Heart right ventricle (tissue), 16 donors: ENCODE measurements at regions not wholly inside any gene's neighbourhood (a gene's known extent, or its start where the extent isn't known, plus 50 kb on each side); places are given as distances from the start of the nearest gene placed in this dataset.

Experiments
- ATAC-seq, 8 donors: fragments of 200-7000 bp; cut with Tn5 transposase; one replicate each; pipeline ENCODE4 v1.9.1; 2020; ENCODE audit warnings: mild to moderate bottlenecking in 8 of 8, moderate library complexity in 8 of 8, moderate number of reproducible peaks in 1 of 8
- DNase-seq, 2 donors: peaks; one replicate each; pipeline ENCODE4 v3.0.0-alpha.2; 2020
- H3K27ac ChIP-seq, 10 donors: fragments of 200-600 bp; sonication (generic) in 2 of 10; one replicate each; pipeline versions ENCODE4 v1.5.0 to v1.8.0; 2020 to 2022; ENCODE audit warnings: mild to moderate bottlenecking in 3 of 10
- H3K27me3 ChIP-seq, 7 donors: fragments of 200-600 bp; one replicate each; pipeline ENCODE4 v1.8.0; 2021 to 2022; ENCODE audit warnings: mild to moderate bottlenecking in 2 of 7
- H3K36me3 ChIP-seq, 9 donors: fragments of 200-600 bp; sonication (generic) in 1 of 9; one replicate each; pipeline versions ENCODE4 v1.5.0 to v1.8.0; 2020 to 2022; ENCODE audit warnings: mild to moderate bottlenecking in 2 of 9
- H3K4me1 ChIP-seq, 9 donors: fragments of 200-600 bp; sonication (generic) in 1 of 9; one replicate each; pipeline versions ENCODE4 v1.5.0 to v1.8.0; 2020 to 2022; ENCODE audit warnings: mild to moderate bottlenecking in 4 of 9
- H3K4me3 ChIP-seq, 10 donors: fragments of 200-600 bp; sonication (generic) in 2 of 10; one replicate each; pipeline versions ENCODE4 v1.5.0 to v1.8.0; 2020 to 2022; ENCODE audit warnings: mild to moderate bottlenecking in 7 of 10, moderate library complexity in 2 of 10
- H3K9me3 ChIP-seq, 11 donors: fragments of 200-600 bp in 10 of 11; sonication (generic) in 2 of 11; one replicate each; pipeline versions ENCODE4 v1.5.0 to v1.8.0; 2013 to 2022; ENCODE audit warnings: mild to moderate bottlenecking in 2 of 11, control low read depth in 1 of 11, moderate library complexity in 1 of 11
- CTCF ChIP-seq, 9 donors: fragments of 200-600 bp; sonication (generic) in 2 of 9; IDR thresholded peaks; one replicate each; pipeline versions ENCODE4 v1.5.0 to v1.8.0; 2021 to 2022; ENCODE audit warnings: antibody characterized with exemption in 9 of 9, mild to moderate bottlenecking in 5 of 9, moderate library complexity in 1 of 9
- WGBS, 2 donors: extraction: QIAGEN DNeasy Blood & Tissue Kit; methylation state at CpG; one replicate each; pipeline ENCODE4 v1.1.7; 2013; ENCODE audit warnings: inconsistent platforms in 1 of 2; 5-methylcytosine and 5-hydroxymethylcytosine counted together
- intact Hi-C, 10 donors: fragments of 100-400 bp; cut with DNase I; formaldehyde crosslinking; loops; one replicate each; pipeline versions ENCODE4 v1.11.1 to v1.14.2; 2022
- donor health status: Arrhythmogenic right ventricular cardiomyopathy.
- donor health status: ischemic (EF 13 %, LVEDD 7.1; RV severe dilation, severe dysfunction).
- donor health status: healthy with polysubstance abuse.
- donor health status: DM: no; HTN: yes; CAD: no.
- donor health status: DM: no; HTN: no; CAD: no.
- donor health status: ischemic (EF 25% LVEDD 6.9; RV normal size, moderate dysfunction).
- donor health status: ischemic (EF 25% LVEDD 5.7; RV mildly dilated, moderate dysfunction).
- donor health status: healthy.
- donor health status: DM: yes; HTN: yes; CAD: no.
- donor health status: Ischemic cardiomyopathy.
- donor health status: ischemic (EF 35%, LVEDD 5.7; RV mildly dilated, moderate dysfunction).
- donor health status: nonischemic (EF 11% LVEDD 7.7; RV severe dilation, severe dysfunction).
- donor health status: DM: yes; HTN: yes; CAD: no.
- donor health status: PGD.
- donor health status: ischemic (EF 29% LVEDD 5.4; RV normal size, mild dysfunction).
- donor health status: nonischemic (EF 23%, LVEDD 6.1; RV moderate dilation, normal function).

DNA sequence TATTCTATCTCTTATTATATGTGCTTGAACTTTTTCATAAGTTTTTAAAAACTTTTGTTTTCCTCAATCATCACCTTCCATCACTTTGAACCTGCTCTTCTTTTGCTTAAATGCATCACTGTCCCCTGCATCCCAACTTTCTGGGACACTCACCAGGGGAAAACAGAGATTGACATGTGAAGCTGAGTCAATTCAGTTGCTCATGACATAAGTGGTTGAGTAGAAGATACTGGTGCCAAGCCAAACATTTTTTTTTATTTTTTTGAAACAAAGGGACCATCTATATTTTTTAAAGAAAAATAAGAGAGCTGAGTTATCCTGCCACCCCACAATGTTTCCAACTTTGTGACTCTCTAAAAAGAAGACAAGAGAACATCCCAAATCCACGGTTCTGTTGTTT is 61.8 kb upstream of the AHR start:
- DNase-seq: no peak

GRCh38 chr7:17239046-17239445 is 59.4 kb upstream of the AHR start:
- ATAC-seq: peak in 1 of 8 donors; percentile 42
- 63 to 67% methylated on average over 1 of the region's 1 CpG for WGBS, 2 donors
- no peak for DNase-seq
- Histone ChIP-seq H3K9me3 (no peaks in the 10 kb centered on the region), H3K4me1 (peaks cover 0 to 30% (median 14%) of the 10 kb centered on the region in 9 donors), H3K27me3 (no peaks in the 10 kb centered on the region), H3K4me3 (no peak overlapping the region), H3K36me3 (no peaks in the 10 kb centered on the region), H3K27ac (peak overlapping the region in 1 of 10 donors; percentile 22)
- TF ChIP-seq CTCF (IDR thresholded peaks at IDR 0.05): no peak
- intact Hi-C loops: loop anchor here in 1 of 10 donors (10.0 kb wide), 1 partner anchor 46 kb away; no protein-coding TSS in a partner anchor

More for the DNA sequence above, 61.8 kb upstream of the AHR start:
- ATAC-seq: no peak
- H3K27ac ChIP-seq: no peak overlapping the region
- H3K36me3 ChIP-seq: no peaks in the 10 kb centered on the region
- intact Hi-C loops: loop anchor here in 1 of 10 donors (10.0 kb wide), 1 partner anchor 48 kb away; no protein-coding TSS in a partner anchor
- WGBS, 2 donors: 85 to 88% methylated on average over 1 of the region's 1 CpG
- no peaks in the 10 kb centered on the region for H3K27me3 ChIP-seq
- no peak overlapping the region for H3K4me3 ChIP-seq
- no peaks in the 10 kb centered on the region for H3K9me3 ChIP-seq
- TF ChIP-seq CTCF (IDR thresholded peaks at IDR 0.05): no peak
- H3K4me1 ChIP-seq: peaks cover 0 to 39% (median 23%) of the 10 kb centered on the region in 9 donors

DNA sequence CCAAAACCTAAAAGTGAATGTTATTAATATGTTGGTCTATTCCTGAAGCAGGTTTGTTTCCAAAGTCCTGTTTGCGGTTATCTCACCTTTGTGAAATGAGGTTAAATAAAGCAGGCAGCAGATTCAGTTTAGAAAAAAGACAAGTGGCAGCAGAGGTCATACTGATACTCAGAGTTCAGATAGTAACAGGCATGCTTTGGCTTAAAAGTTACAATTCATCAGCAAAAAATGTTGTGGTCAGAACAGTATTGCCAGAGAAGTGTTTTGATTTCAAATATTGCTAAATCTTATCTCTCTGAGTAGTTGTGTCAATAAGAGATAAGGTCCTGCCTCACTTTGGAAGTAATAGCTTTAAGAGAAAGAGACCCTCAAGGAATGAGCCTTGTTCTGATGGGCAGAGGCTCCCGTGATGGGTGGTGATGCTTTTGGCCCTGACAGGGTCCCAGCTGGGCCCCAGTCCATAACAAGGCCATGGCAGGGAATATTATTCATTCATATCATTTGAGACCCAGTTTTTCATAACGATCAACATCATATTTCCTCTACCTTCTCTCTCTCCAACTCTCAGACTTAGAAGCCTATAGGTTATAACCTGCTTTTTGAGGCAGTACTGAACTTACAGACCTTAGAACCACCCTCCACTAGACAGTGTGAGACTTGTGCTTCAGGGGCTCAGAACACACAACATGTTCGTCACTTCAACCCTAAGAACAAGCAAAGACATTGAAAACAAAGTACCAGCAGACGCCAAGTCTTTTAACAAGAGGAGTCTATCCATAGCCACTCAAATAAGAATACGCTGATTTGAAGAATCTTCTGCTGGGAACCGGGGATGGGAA is 58.5 kb upstream of the AHR start:
- peak in 3 of 8 donors; percentile 10 to 42 (median 24) for ATAC-seq
- peak overlapping the region in 2 of 10 donors; percentile 2 to 22 for H3K27ac ChIP-seq
- no peak for DNase-seq
- no peaks in the 10 kb centered on the region for H3K27me3 ChIP-seq
- no peak overlapping the region for H3K4me3 ChIP-seq
- TF ChIP-seq CTCF (IDR thresholded peaks at IDR 0.05): no peak
- peaks cover 0 to 22% (median 8%) of the 10 kb centered on the region in 9 donors for H3K4me1 ChIP-seq
- no peaks in the 10 kb centered on the region for H3K9me3 ChIP-seq
- H3K36me3 ChIP-seq: no peaks in the 10 kb centered on the region
- intact Hi-C loops: loop anchor here in 1 of 10 donors (10.0 kb wide), 1 partner anchor 45 kb away; no protein-coding TSS in a partner anchor
- 66 to 71% methylated on average over 7 of the region's 7 CpGs for WGBS, 2 donors

GRCh38 chr7:17242504-17242903 is 55.9 kb upstream of the AHR start:
- TF ChIP-seq CTCF (IDR thresholded peaks at IDR 0.05): no peak
- Histone ChIP-seq H3K4me1 (peaks cover 0 to 16% (median 8%) of the 10 kb centered on the region in 9 donors), H3K9me3 (no peaks in the 10 kb centered on the region), H3K27me3 (no peaks in the 10 kb centered on the region), H3K36me3 (no peaks in the 10 kb centered on the region), H3K27ac (no peak overlapping the region), H3K4me3 (no peak overlapping the region)
- no peak for ATAC-seq
- intact Hi-C loops: no loop called here
- WGBS, 2 donors: 96 to 98% methylated on average over 4 of the region's 4 CpGs
- DNase-seq: no peak
